ENCODE measurements at regions not wholly inside any gene's neighbourhood (a gene's known extent, or its start where the extent isn't known, plus 50 kb on each side); places are given as distances from the start of the nearest gene placed in this dataset.

DNA sequence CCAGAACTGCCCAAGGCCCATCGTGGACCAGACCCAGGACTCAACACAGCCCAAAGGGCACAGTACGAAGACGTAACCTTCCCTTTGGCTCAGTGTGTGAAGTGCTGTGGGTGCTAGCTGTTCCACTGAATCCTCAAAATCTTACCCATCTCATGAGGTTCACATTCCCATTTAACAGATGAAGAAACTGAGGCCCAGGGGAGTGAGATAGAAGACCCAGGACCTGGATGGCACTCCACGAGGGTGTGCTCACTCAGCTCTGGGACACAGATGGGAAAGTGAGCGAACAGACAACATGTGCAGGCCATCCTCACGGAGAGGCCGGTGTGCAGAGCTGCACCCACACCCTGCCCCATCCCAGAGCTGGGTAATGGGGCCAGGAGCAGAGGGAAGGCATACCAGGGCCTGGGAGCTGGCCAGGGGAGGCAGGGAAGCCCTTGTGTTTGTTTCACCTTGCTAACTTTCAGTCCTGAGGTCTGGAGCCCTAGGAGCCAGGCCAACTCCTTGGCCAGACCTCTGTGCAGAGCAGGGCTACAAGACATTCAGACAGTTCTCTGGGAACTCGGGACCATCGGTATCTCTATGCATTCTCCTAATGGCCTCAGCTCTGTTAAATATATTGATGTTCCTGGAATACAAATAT lies 100.3 kb upstream of the ZMIZ1 start:
- WGBS, 3 donors, result 87 to 92% (median 90%) methylated on average over 9 of the region's 9 CpGs
- no peaks in the 10 kb centered on the region for H3K27me3 ChIP-seq (ENCODE audit: control insufficient read depth in 3 of 3, insufficient read depth in 3 of 3, low read length in 3 of 3)
- no peaks in the 10 kb centered on the region for H3K36me3 ChIP-seq (ENCODE audit: control insufficient read depth in 3 of 3, insufficient read depth in 2 of 3, low read depth in 1 of 3, low read length in 3 of 3)
- no peak overlapping the region for H3K27ac ChIP-seq (ENCODE audit: low read depth in 1 of 3, low read length in 2 of 3)
- FAIRE-seq, result no peak
- no peak overlapping the region for H3K4me3 ChIP-seq (ENCODE audit: low read depth in 1 of 3, low read length in 3 of 3)
- no peak for DNase-seq
- no peaks in the 10 kb centered on the region for H3K9me3 ChIP-seq (ENCODE audit: control insufficient read depth in 2 of 2, insufficient read depth in 1 of 2, low read depth in 1 of 2, low read length in 1 of 2)
- H3K4me1 ChIP-seq (ENCODE audit: control insufficient read depth in 3 of 3, insufficient read depth in 2 of 3, low read depth in 1 of 3, low read length in 2 of 3), result peaks cover 0 to 23% (median 0%) of the 10 kb centered on the region in 3 donors

DNA sequence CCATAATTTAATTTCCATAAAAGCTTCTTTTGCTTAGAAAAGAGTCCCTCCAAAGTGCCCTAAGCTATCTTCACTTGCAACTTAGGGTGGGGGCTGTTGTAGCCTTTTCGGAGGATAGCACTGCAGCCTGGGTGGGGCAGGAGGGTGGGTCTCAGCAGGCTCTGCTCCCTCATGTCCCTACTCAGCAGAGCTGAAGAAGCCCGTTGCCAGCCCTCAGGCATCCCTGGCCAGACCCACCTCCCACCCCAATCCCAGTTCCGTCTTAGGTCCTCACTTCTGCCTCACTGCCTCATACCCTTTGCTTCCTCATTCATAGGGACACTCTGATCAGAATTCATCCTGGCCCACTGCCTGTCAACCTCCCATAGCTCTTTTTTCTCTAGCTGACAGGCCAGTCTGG lies 99.8 kb upstream of the ZMIZ1 start:
- FAIRE-seq (no peak), DNase-seq (no peak)
- no peaks in the 10 kb centered on the region for H3K9me3 ChIP-seq (ENCODE audit: control insufficient read depth in 2 of 2, insufficient read depth in 1 of 2, low read depth in 1 of 2, low read length in 1 of 2)
- H3K27me3 ChIP-seq (ENCODE audit: control insufficient read depth in 3 of 3, insufficient read depth in 3 of 3, low read length in 3 of 3), result no peaks in the 10 kb centered on the region
- 84 to 94% (median 86%) methylated on average over 3 of the region's 3 CpGs for WGBS, 3 donors
- no peak overlapping the region for H3K4me3 ChIP-seq (ENCODE audit: low read depth in 1 of 3, low read length in 3 of 3)
- H3K36me3 ChIP-seq (ENCODE audit: control insufficient read depth in 3 of 3, insufficient read depth in 2 of 3, low read depth in 1 of 3, low read length in 3 of 3), result no peaks in the 10 kb centered on the region
- no peak overlapping the region for H3K27ac ChIP-seq (ENCODE audit: low read depth in 1 of 3, low read length in 2 of 3)
- peaks cover 0 to 23% (median 0%) of the 10 kb centered on the region in 3 donors for H3K4me1 ChIP-seq (ENCODE audit: control insufficient read depth in 3 of 3, insufficient read depth in 2 of 3, low read depth in 1 of 3, low read length in 2 of 3)

DNA sequence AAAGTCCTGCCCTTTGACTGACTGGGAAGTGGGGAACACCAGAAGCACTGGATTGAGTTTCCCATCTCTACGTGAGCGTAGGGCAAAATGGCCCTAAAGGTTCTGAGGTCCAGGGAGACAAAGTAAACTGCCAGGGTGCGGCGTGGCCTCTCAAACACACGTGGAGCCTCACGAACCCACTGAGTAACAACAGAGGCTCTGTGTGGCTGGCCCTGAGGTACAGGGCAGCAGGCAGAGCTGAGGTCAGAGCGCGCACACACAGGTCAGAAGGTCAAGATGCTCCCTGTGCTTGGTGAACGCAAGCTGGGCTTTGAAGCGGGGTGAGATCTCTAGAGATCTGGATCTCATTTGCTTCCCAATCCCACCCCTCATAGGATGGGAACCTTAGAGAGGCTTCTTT lies 99.0 kb upstream of the ZMIZ1 start:
- WGBS, 3 donors, result 89 to 94% (median 91%) methylated on average over 10 of the region's 10 CpGs
- FAIRE-seq (no peak), DNase-seq (no peak)
- no peak overlapping the region for H3K27ac ChIP-seq (ENCODE audit: low read depth in 1 of 3, low read length in 2 of 3)
- H3K36me3 ChIP-seq (ENCODE audit: control insufficient read depth in 3 of 3, insufficient read depth in 2 of 3, low read depth in 1 of 3, low read length in 3 of 3), result no peaks in the 10 kb centered on the region
- H3K27me3 ChIP-seq (ENCODE audit: control insufficient read depth in 3 of 3, insufficient read depth in 3 of 3, low read length in 3 of 3), result no peaks in the 10 kb centered on the region
- no peak overlapping the region for H3K4me3 ChIP-seq (ENCODE audit: low read depth in 1 of 3, low read length in 3 of 3)
- peaks cover 0 to 28% (median 0%) of the 10 kb centered on the region in 3 donors for H3K4me1 ChIP-seq (ENCODE audit: control insufficient read depth in 3 of 3, insufficient read depth in 2 of 3, low read depth in 1 of 3, low read length in 2 of 3)
- no peaks in the 10 kb centered on the region for H3K9me3 ChIP-seq (ENCODE audit: control insufficient read depth in 2 of 2, insufficient read depth in 1 of 2, low read depth in 1 of 2, low read length in 1 of 2)

DNA sequence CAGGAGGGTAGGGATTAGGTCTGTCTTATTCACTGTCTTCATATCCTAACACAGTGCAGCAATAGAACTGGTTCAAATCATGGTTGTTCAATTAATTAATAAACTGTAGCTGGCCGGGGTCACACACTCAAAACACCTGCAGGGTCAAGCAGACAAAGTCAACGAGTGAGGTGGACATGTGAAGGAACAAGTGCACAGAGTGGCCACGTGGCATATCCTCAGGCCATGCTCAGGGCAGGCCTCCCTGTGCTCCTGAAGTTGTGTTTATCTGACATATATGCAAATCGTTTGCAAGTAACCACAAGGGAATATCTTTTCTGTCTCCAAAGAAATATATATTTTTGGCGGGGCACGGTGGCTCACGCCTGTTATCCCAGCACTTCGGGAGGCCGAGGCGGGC lies 98.5 kb upstream of the ZMIZ1 start:
- 83 to 87% (median 85%) methylated on average over 10 of the region's 10 CpGs for WGBS, 3 donors
- DNase-seq (no peak), FAIRE-seq (no peak)
- Histone ChIP-seq H3K27ac (ENCODE audit: low read depth in 1 of 3, low read length in 2 of 3) (no peak overlapping the region), H3K27me3 (ENCODE audit: control insufficient read depth in 3 of 3, insufficient read depth in 3 of 3, low read length in 3 of 3) (no peaks in the 10 kb centered on the region), H3K4me1 (ENCODE audit: control insufficient read depth in 3 of 3, insufficient read depth in 2 of 3, low read depth in 1 of 3, low read length in 2 of 3) (peaks cover 0 to 27% (median 0%) of the 10 kb centered on the region in 3 donors), H3K4me3 (ENCODE audit: low read depth in 1 of 3, low read length in 3 of 3) (no peak overlapping the region), H3K9me3 (ENCODE audit: control insufficient read depth in 2 of 2, insufficient read depth in 1 of 2, low read depth in 1 of 2, low read length in 1 of 2) (no peaks in the 10 kb centered on the region), H3K36me3 (ENCODE audit: control insufficient read depth in 3 of 3, insufficient read depth in 2 of 3, low read depth in 1 of 3, low read length in 3 of 3) (no peaks in the 10 kb centered on the region)

DNA sequence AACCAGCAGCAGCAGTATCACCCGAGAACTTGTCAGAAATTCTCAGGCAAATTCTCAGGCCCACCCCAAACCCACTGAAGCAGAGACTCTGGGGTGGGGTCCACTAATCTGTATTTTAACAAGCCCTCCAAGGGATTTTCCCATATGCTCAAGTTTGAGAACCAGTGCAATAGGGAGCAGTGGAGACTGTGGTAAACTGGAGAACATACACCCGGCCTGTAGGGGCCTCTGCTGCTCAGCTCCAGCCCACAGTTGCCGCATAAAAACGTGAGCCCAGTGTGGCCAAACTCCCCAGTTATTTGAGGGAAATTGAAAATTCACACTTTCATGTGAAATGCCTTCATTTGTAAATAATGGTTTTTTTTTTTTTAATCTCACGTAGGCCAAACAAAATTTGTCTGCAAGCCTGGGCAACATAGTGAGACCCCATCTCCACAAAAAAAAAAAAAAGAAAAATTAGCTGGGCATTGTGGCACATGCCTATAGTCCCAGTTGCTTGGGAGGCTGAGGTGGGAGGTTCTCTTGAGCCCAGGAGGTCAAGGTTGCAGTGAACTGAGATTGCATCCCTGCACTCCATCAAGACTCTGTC lies 97.6 kb upstream of the ZMIZ1 start:
- Histone ChIP-seq H3K27ac (ENCODE audit: low read depth in 1 of 3, low read length in 2 of 3) (no peak overlapping the region), H3K36me3 (ENCODE audit: control insufficient read depth in 3 of 3, insufficient read depth in 2 of 3, low read depth in 1 of 3, low read length in 3 of 3) (no peaks in the 10 kb centered on the region), H3K27me3 (ENCODE audit: control insufficient read depth in 3 of 3, insufficient read depth in 3 of 3, low read length in 3 of 3) (no peaks in the 10 kb centered on the region), H3K4me1 (ENCODE audit: control insufficient read depth in 3 of 3, insufficient read depth in 2 of 3, low read depth in 1 of 3, low read length in 2 of 3) (peaks cover 0 to 23% (median 0%) of the 10 kb centered on the region in 3 donors), H3K4me3 (ENCODE audit: low read depth in 1 of 3, low read length in 3 of 3) (no peak overlapping the region), H3K9me3 (ENCODE audit: control insufficient read depth in 2 of 2, insufficient read depth in 1 of 2, low read depth in 1 of 2, low read length in 1 of 2) (no peaks in the 10 kb centered on the region)
- FAIRE-seq (no peak), DNase-seq (no peak)
- WGBS, 3 donors, result 88 to 91% (median 91%) methylated on average over 5 of the region's 5 CpGs

DNA sequence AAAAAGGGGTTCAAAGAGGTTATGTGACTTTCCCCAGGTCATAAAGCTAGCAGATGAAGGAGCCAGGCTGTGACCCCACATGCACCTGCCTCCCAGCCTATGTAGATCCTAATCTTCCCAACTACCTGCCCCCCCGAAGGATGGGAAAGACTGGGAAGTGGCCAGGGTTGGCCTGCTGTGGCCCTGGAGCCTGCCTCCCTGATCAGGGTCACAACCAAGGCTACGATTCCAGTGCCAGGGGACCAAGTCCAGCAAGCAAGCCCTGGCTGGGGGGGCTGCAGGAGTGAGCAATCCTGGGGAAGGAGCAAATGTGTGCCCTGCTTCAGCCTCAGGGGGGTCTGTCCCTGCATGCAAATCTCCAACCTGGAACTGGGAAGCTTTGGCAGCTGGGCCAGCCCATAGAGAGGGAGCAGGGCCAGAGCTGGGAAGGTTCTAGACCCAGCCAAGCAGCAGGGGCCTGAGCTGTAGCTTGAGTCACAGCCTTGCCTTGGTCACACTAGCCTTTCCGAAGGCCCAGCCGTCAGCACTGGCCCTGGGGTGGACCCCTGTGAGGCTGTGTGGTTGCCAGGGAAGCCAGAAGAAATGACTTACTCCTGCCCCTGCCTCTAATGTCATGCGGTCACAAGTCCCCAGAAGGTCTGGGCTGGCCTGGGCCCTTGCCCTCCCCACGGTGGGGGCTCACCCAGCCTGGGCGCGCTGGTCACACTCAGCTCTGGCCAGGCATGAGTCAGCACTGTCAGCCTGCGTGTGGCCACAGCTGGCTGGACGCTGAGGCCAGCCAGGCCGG lies 96.4 kb upstream of the ZMIZ1 start:
- Histone ChIP-seq H3K36me3 (ENCODE audit: control insufficient read depth in 3 of 3, insufficient read depth in 2 of 3, low read depth in 1 of 3, low read length in 3 of 3) (no peaks in the 10 kb centered on the region), H3K27me3 (ENCODE audit: control insufficient read depth in 3 of 3, insufficient read depth in 3 of 3, low read length in 3 of 3) (no peaks in the 10 kb centered on the region), H3K4me3 (ENCODE audit: low read depth in 1 of 3, low read length in 3 of 3) (no peak overlapping the region), H3K4me1 (ENCODE audit: control insufficient read depth in 3 of 3, insufficient read depth in 2 of 3, low read depth in 1 of 3, low read length in 2 of 3) (peaks cover 0 to 23% (median 0%) of the 10 kb centered on the region in 3 donors), H3K27ac (ENCODE audit: low read depth in 1 of 3, low read length in 2 of 3) (peak overlapping the region; percentile 12 to 96 (median 88)), H3K9me3 (ENCODE audit: control insufficient read depth in 2 of 2, insufficient read depth in 1 of 2, low read depth in 1 of 2, low read length in 1 of 2) (no peaks in the 10 kb centered on the region)
- WGBS, 3 donors, result 55 to 79% (median 73%) methylated on average over 11 of the region's 11 CpGs
- FAIRE-seq (no peak), DNase-seq (peak; percentile 8 to 21)

DNA sequence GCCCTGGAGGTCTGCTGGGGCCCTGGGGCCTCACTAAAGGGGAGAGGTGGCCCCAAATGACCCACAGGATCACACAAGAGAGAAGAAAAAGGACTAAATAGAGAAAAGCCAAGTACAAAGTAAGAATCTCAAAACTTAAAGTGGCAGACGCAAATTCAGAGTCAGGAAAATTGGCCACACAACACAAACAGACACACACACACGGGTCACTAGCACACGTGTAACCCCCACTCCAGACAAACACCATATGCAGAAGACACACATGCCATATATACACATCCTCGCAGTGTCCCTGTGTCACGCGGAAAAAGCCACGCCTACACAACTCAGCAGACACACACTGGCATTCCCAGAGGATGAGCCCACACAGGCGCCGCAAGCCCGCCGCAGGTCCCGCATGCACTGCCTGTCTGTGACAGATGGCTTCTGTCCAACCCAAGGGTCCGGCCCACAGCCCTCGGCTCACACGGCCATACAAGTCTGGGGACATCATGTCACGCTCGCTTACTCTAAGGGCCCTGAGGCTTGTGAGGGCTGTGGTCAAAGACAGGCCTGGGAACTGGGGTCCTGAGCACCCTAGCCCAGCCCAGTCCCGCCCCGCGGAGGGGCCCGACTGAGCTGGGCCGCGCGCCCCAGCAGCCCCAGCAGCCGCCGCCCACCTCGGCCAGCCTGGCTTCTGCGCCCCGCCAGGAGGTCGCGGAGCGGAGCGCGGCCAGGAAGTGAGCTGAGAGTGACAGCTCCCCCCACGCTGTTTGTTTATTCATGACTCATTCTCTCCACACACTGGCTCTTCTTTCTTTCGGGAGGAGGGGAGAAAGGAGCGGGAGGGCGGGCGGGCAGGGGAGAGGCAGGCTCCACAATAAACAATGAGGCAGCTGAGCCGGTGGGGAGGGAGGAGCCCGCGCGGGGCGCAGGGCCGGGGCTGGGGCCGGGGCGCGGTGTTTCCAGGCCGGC lies 95.5 kb upstream of the ZMIZ1 start:
- H3K36me3 ChIP-seq (ENCODE audit: control insufficient read depth in 3 of 3, insufficient read depth in 2 of 3, low read depth in 1 of 3, low read length in 3 of 3), result no peaks in the 10 kb centered on the region
- H3K9me3 ChIP-seq (ENCODE audit: control insufficient read depth in 2 of 2, insufficient read depth in 1 of 2, low read depth in 1 of 2, low read length in 1 of 2), result no peaks in the 10 kb centered on the region
- H3K27me3 ChIP-seq (ENCODE audit: control insufficient read depth in 3 of 3, insufficient read depth in 3 of 3, low read length in 3 of 3), result no peaks in the 10 kb centered on the region
- H3K27ac ChIP-seq (ENCODE audit: low read depth in 1 of 3, low read length in 2 of 3), result peak overlapping the region; percentile 59 to 96 (median 88)
- peak overlapping the region in 2 of 3 donors; percentile 25 to 59 for H3K4me3 ChIP-seq (ENCODE audit: low read depth in 1 of 3, low read length in 3 of 3)
- WGBS, 3 donors, result 7 to 11% (median 8%) methylated on average over 37 to 48 of the region's 49 CpGs
- DNase-seq (peak; percentile 82 to 95), FAIRE-seq (no peak)
- H3K4me1 ChIP-seq (ENCODE audit: control insufficient read depth in 3 of 3, insufficient read depth in 2 of 3, low read depth in 1 of 3, low read length in 2 of 3), result peaks cover 0 to 23% (median 0%) of the 10 kb centered on the region in 3 donors
